Endometrium (tissue), 2 donors: ENCODE measurements at regions not wholly inside any gene's neighbourhood (a gene's known extent, or its start where the extent isn't known, plus 50 kb on each side); places are given as distances from the start of the nearest gene placed in this dataset.

Experiments used
- FAIRE-seq: peaks from 2 replicates; lab custom pipeline; 2012; peaks lifted over from hg19 to GRCh38; lab: Jason Lieb, UNC
- donor health status: control.
- donor health status: control.

DNA sequence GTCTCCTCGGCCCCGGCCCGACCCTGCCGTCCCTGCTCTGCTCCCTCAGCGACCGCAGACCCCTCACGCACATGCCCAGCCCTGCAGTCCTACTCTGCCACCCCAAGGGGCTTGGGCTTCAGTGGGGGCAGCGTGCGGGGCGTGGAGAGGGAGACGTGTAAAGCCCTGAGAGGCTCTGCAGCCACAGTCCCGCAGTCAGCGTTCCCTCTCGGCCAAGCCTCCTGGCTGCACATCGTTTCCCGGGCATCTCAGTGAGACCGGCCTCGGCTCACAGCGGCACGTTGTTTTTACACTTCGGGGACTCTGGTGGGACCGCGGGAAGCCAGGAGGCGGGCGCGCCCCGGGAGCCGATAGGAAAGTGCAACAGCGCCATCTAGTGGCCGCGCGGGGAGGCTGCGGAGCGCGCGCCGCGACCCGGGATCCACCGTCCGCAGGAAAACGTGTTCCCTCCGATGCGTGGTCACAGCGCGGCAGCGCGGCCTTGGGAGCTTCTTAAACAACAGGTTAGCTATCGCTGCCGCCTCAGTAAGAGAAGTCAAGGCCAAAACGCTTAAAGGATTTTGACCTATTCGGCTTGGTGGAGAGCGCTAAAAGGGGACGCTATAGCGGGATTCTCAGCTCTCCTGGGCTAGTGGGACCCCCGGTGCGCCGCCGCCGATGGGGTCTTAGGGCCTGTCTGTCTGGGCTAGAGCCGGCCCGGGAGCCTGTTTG, 226.8 kb upstream of the IGF1R start:
- FAIRE-seq, result no peak

DNA sequence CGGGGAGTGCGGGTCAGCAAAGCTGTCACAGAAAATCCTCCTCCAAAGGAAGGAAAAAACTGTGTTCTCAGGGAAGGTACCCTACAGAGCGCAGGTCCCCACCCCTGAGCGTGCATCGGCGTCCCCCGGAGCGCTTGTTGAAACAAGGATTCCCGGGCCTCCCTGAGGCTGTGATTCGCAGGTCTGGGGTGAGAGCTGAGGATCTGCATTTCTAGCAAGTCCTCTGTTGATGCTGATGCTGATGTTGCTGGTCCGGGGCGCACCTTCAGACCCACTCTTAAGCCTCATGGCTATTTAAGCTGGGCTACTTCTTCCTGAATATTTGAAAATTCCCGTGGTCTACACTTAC, 226.2 kb upstream of the IGF1R start:
- no peak for FAIRE-seq

DNA sequence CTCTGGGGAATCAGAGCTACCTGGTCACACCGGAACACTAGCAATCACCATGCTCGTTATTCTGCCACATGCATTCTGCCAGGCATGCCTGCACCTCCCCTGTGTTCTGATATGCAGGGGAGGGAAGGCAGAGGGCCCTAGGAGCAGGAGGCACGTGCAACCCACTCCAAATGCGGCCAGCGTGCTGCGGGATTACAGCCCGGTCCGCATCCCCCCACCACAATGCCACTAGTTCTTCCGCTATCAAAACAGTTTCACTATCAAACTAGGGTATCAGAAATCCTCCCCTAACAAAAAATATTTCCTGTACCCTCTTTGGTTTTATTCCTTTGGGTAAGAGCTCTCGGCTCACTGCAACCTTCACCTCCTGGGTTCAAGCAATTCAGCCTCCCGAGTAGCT, 223.2 kb upstream of the IGF1R start:
- no peak for FAIRE-seq

- FAIRE-seq, result no peak
Measured at GRCh38 chr15:98427321-98427720, 221.0 kb upstream of the IGF1R start.

DNA sequence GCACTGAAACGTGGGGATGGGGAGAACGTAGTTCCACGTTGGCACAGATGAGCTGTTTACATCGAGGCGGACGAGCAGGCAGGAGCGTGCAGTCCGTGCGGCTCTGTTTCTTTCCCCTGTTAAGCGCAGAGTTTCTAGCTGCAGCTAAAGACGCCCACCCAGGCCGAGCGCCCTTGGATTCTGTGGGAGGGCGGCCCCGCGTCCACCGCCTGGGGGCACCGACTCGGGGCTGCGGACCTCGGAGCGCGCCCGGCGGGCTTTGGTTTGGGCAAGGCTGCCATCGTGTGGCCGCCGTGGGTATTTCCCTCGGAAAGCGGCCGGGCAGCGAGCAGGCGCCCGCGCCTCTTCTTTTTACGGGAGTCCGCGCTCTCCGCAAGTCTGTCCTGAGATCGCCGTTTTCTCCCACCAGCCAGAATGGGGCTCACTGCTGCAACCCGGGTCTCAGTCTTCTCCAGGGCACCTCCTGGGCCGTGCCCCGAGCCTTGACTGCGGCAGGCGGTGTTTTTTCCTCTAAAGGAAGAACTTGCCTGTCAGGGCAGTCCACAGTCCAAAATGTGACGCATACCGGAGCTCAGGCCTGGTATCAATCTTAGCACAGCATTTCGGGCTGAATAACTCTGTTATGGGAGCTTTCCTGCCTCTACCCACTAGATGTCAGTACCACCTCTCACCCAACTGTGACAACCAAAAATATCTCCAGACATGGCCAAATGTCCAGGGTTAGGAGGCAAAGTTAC, 219.9 kb upstream of the IGF1R start:
- no peak for FAIRE-seq

DNA sequence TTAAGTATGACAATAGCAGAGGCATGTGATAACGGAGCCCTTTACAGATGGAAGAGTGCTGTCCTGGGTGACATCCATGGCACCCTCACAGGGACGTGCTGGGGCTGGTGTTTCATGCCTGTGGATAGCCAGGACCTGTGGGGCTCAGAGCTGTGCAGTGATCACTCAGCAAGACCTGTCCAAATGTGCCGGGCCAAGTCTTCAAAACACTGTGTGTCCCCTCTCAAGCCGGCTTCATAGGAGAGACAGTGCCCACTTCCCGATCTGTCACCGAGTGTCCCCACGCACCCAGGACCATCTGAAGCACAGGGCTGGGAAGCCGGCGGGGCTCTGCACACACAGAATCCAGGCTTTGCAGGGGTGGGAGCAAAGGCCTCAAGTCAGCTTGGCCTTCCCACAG, 217.2 kb upstream of the IGF1R start:
- FAIRE-seq, result no peak

GRCh38 chr15:98433346-98433745, 215.0 kb upstream of the IGF1R start:
- FAIRE-seq, result no peak

- no peak for FAIRE-seq
Measured at GRCh38 chr15:98433856-98434255, 214.5 kb upstream of the IGF1R start.

DNA sequence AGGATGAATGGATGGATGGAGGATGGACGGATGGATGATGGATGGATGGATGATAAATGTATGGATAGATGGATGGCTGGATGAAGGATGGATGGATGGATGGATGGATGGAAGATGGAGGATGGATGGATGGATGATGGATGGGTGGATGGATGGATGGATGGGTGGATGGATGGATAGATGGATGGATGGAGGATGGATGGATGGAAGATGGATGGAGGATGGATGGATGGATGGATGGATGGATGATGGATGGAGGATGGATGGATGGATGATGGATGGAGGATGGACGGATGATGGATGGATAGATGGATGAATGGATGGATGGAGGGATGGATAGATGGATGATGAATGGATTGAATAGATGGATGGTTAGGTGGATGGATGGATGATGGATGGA, 210.6 kb upstream of the IGF1R start:
- FAIRE-seq, result no peak

DNA sequence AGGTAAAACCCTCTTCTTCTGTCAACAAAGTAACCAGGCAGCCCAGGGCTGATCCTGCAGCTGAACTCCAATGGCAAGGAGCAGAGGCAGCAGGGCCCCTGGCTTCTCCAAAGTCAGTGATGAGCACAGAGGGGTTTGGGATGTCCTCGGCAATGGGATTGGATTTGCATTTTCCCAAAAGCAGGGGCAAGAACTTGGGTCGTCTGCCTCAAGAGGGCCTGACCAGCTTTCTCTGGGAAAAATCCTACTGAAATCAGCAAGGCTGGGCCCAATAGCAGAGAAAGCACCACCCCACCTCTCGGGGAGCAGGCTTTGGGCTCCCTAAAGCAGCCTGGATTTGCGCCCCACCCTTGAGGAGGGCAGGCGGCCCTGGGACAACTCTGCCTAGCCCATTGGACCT, 210.0 kb upstream of the IGF1R start:
- no peak for FAIRE-seq

DNA sequence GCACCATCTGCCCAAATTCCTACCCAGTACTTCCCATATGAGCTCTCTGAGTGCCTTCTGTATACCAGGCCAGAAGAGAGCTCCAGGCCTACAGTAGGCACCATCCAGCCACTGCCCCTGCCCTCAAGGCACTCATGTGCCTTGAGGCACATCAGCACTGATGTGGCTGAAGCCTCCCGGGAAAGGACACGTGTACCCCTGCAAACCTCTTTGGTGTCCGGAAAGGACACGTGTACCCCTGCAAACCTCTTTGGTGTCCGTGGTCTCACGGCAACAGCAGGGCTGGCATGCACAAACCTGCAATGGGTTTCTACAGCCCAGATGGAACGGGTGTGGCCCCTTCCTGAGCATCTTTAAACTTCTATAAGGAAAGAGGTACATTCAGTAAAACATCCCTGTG, 209.4 kb upstream of the IGF1R start:
- FAIRE-seq, result no peak

- FAIRE-seq, result no peak
Measured at GRCh38 chr15:98439523-98439942, 208.8 kb upstream of the IGF1R start.

DNA sequence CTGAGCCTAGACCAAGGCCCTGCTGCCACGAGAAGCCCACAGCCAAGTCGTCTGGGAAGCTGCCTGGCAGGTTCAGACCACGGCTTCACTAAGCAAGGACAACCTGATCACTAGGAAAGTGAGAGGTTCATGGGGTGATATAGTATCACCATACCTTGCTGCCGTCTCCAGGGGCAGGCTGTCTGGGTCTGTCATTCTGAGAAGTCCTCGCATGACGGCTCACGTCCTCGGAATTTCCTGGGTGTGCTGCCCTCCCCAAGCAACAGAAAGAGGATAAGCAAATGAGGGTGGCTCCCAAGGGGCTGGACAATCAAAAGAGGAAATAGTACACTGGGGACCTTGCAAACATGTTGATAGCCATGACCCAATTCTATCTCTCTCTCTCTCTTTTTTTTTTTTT, 207.4 kb upstream of the IGF1R start:
- FAIRE-seq, result no peak

- FAIRE-seq, result no peak
Measured at GRCh38 chr15:98441599-98441998, 206.7 kb upstream of the IGF1R start.

- no peak for FAIRE-seq
Measured at GRCh38 chr15:98442379-98442833, 205.9 kb upstream of the IGF1R start.

DNA sequence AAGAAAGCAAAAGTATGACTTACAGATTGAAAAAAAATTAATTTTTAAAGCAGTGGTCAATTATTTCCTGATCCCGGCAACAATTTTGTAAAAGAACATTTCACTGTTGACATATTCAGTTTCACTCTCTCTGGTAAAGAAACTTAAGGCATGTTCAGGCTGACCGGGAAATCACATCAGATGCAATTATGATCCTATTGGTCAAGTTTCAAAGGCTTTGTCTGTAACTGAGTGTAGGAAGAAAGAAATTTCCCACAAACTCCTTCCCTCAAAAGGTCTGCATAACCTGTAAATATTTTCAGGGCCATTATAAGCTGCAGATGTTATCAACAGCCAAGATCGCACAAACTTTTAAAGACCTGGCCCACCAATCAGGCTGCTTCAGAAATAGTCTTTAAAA, 205.4 kb upstream of the IGF1R start:
- peak; percentile 96 for FAIRE-seq

- no peak for FAIRE-seq
Measured at GRCh38 chr15:98443526-98443925, 204.8 kb upstream of the IGF1R start.

DNA sequence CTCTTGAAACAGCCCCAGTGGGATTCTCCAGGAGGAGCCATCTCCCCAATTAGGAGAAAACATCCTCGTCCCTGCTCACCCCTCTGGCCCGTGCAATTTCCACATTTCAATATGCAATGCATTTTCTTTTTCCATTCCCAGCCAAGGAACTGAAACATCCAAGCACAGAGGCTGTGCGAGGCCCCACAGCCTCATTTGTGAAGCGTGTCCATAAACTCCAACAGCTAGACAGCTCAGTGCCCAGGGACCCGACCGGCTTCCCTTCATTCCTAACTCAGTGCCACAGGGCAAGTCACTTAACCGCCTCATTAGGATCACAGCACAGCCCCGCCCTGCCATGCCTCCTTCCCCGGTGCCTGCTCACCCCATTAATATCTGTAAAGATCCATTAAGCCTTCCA, 204.2 kb upstream of the IGF1R start:
- no peak for FAIRE-seq

DNA sequence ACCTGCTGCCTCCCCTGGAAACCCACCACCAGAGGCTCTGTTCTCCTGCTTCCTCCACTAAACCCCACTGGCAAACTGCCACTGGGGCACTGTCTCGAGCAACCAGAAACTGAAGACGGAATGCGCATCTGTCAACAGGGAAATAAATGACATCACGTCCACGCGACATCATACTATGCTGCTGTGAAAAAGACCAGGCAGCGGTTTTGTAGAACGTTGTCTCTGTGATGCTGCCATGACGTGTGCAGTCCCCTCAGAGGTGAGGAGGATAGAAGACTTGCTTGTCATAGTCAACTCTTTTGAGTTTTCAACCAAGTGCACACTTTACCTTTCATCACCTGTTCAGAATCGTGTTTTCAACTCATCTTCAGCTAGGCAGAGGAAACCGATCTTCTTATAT, 203.0 kb upstream of the IGF1R start:
- no peak for FAIRE-seq

DNA sequence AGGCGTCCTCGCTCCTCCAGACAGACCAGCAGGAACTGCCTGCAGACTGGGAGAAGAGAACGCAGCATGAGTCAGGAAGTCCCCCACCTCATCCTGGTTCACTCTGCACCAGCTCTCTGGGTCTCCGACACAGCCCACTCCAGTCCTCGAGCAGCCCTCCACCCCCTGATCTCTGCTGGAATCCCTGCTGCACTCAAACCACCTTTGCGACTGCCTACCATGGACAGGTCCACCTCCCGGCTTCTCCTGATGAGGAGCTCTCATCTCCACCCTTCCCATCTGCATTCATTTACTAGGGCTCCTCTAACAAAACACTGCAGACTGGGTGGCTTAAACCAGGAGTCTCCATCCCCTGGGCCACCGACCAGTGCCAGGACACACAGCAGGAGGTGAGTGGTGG, 202.3 kb upstream of the IGF1R start:
- no peak for FAIRE-seq

DNA sequence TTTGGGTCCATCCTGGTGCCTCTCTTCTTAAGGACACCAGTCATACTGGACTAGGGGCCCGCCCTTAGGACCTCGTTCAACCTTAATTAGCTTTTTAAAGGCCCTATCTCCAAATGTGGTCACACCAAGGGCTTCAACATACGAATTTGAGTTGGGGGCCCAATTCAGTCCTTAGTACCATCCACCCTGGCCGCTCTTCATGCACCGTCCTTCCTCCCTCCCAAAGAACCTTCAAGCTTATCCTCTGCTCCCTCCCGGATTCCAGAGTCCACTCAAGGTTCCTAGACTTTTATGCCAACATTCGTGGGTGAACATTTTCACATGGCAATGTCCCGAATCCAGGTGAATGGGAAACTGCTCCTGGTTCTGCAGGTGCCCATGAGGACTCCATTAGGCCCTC, 201.3 kb upstream of the IGF1R start:
- FAIRE-seq, result no peak

- FAIRE-seq, result no peak
Measured at GRCh38 chr15:98451236-98451635, 197.1 kb upstream of the IGF1R start.

- no peak for FAIRE-seq
Measured at GRCh38 chr15:98452238-98452637, 196.1 kb upstream of the IGF1R start.

- FAIRE-seq, result no peak
Measured at GRCh38 chr15:98455904-98456303, 192.4 kb upstream of the IGF1R start.
